AG20443 (cell line): ENCODE measurements at regions not wholly inside any gene's neighbourhood (a gene's known extent, or its start where the extent isn't known, plus 50 kb on each side); places are given as distances from the start of the nearest gene placed in this dataset.
A peak's percentile ranks its signal among the peaks of the same experiment; 100 is the strongest.
"Not testable (repeated sequence)": the region's sequence is repeated elsewhere in the genome, so short reads cannot be mapped to it uniquely, and the experiment has no call there.

Experiments used
- DNase-seq: peaks from one replicate; pipeline ENCODE4 v3.0.0; 2012; ENCODE audit warnings: low spot score, mixed read lengths

DNA sequence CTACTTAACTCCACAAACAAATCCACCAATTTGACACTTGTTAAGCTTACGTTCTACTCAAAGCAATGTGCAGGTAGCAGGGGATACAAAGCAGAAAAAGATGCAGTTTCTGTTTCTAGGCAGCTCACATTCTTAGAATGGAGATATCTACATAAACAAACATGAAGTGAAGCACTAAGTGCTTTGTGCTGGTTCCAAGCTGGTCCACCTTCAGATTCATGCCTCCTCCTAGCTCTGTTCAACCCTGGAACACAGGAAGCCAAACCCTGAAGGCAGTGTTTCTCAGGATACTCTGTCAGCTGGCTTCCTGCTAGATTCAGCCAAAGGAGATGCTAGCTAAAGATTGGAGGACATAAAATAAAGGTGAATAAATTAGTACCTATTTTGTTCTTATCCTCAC lies 55.3 kb upstream of the NOL4 start:
- DNase-seq: no peak

DNA sequence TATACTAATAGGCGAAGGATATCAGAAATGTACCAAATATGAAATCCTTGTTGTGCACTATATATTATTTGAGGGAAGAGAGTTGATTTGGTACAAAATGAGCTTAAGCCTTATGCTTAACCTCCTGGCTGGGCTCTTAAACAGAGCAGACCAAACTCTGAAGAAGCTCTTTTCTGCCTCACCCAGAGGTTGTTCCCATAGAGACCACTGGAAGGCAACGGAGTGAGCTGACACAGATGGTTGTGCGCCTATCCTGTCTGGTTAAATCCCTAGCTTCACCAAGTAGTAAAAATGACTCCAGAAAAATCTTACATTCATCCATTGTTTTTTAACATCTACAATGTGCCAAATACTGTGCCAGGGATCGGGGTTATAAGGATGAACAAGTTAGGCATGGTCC lies 55.9 kb upstream of the NOL4 start:
- DNase-seq: no peak

DNA sequence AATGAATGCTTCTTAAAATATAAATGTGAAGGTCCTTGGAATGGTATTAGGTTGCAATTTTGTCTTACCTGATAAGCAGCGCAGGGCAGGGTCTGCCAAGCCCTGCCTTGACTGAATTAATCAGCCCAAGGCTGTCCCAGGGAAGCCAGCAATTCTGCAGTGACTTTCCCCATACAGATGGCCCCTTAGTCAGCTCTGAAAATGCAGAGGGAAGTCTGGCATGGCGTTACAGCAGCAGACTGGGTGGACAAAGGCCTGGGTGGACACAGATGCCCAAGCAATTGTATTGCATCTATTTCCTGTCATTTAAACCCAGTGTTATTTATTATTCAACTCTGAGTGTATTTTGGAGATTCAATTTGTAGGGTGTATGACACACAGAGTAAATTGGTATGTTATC lies 56.6 kb upstream of the NOL4 start:
- no peak for DNase-seq

DNA sequence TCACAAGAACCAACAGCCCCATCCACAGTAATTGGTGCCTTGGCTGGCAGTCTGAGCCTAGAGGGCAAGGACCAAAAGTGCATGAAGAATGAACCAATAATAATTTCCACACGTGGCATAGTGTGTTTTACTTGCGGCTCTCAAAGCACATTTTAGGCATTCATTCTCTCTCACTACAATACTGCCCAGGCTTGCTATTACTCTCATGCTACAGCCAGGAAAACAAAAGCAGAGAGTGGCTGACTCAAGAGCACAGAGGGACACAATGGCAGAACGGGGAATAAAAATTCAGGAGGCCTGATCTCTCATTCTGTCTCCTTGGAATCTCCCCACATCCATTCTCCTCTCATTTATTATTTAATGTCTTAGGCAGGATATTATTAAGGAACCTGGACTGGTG lies 57.0 kb upstream of the NOL4 start:
- DNase-seq: no peak

DNA sequence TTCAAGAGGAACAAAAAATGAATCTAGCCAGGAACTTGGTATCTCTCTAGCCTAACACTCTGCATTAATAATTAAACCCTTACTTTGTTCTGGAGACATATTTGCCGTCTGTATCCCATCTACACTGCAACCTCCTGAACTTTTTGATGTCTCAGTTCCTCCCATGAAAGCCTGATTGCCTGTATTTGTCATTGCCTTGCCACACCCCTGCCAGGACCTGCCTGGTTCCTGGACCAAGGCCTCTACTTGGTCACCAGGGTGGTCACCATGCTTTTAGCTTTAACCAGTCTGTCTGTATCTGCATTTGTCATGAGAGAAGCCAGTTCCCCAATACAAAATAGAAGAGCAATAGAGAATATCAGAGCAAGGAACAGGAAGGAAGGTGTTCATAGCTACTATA lies 58.8 kb upstream of the NOL4 start:
- no peak for DNase-seq

DNA sequence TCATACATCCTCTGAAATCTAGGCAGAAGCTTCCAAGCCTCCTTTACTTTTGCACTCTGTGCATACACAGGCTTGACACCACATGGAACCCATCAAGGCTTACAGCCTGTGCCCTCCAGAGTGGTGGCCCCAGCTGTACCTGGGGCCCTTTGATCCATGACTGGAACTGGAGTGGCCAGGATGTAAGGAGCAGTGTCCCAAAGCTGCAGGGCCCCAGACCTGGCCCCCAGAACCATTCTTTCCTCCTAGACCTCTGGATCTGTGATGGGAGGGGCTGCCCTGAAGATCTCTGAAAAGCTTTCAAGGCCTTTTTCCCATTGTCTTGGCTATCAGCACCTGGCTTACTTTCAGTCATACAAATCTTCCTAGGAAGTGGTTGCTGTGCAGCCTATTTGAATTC lies 63.1 kb upstream of the NOL4 start:
- no peak for DNase-seq

DNA sequence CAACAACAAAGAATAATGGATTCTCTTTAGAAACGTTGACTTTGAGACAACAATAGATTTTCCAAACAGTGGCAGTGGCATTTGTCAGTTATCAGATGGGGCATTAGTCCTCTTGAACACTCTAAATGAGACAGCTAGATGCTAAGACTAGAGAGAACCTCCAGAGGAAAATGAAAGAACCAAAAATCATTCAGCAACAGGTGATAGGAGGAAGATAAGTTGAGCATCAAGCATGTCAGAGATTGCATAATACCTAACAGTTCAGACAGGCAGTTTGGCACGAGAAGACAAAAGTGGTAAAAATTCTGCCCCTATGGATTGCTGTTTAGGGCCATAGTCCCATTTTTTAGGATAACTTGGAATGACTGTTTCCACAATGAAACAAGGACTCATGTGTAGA lies 67.9 kb upstream of the NOL4 start:
- DNase-seq: no peak

DNA sequence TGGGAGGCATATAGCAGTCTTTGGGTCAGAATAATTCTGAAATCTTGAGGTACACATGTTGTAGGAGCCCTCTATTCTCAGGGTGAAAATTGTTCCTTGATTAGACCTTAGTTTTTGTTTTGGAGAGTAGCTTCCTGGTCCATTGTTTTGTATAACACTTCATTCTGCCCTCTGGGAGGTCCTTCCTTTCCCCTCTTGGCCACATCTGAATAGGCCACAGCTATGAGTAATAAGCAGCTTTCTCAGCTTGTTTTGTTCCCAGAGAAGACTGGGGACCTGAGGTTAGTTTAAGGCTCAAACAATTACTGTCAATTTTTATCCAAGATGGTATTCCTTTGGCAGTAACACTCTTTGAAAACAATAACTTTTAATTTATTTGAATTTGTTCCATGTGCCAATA lies 72.6 kb upstream of the NOL4 start:
- DNase-seq: no peak

DNA sequence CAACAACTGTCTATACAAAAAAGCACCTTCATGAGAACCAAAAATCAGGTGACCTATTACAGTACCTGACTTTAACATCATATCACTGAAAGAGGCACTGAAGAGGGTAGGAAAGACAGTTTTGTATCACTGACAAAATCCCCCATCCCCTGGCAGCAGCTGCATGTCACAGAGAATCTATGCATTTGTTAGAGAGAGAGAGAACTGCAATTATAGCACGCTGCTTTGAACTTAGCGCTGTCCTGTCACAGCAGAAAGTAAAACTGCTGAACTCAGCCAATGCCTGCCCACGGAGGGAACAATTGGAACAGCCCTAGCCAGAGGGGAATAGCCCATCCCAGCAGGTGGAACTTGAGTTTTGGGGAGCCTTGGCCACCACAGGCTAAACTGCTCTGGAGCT lies 75.1 kb upstream of the NOL4 start:
- no peak for DNase-seq

DNA sequence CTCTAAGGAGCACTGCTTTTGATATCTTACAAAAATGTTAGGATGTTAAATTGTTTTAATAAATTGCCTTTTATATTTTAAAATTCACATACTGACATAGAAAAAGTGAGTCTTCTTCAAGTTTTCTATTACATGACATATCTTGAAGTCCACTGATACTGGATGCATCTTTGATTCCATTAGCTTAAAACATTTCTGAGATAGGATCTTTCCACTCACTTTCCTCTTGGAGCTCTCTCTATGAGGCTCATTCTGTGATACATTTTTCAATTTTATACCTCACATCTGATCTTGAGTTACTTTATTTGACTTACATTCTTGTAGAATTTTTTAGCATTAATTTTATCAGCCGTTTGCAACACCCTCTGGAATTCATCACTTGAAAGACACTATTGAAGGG lies 86.8 kb upstream of the NOL4 start:
- DNase-seq: no peak

DNA sequence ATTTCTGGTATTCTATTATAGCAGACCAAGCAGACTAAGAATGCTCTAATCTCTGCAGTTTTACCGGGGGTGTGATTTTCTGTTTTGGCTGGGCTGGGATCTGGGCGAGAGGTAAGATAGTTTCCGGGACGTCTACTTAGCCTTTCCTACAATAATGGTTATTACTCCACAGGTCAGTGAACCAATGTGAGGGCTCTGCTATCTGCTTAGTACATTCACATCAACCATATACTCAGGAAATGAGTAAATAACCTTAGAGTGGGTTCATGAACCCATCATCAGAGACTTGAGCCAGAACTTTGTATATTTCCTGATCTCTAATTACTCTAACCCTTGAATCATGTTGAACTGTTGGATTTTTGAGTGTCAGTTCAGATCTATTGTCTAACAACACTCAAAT lies 90.1 kb upstream of the NOL4 start:
- no peak for DNase-seq

DNA sequence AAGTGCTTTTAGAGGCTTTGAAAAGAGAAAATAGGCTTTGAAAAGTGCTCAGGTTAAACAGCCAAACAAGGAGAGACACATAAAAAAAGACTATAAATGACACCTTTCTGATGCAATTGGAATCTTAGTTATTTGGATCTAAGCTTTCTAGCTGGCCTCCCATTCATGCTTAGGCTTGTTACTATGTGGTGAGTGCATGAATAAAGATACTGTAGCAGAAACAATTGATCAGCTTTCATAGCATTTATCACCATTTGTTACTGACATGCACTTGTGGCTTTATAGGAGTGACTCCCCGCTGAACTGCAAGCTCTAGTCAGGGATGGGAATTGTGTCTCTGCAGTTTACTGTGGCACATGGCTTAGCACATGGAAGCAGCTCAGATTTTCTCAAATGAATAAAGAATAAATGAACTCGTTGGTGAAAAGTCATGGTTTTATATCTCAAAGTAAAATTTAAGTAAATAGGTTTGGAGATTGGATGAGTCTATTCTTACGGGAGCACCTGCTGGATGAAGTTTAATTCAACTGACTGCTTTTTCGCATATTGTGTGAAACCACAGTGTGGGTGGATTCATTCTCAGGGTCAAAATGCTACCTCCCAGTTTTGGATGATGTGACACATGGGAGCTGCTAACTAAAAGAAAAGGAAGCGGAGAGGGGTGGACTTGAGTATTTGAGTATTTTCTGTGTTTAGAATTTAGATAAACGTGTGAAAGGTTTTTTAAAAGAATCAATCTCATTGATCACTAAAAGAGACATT lies 91.1 kb upstream of the NOL4 start:
- no peak for DNase-seq

DNA sequence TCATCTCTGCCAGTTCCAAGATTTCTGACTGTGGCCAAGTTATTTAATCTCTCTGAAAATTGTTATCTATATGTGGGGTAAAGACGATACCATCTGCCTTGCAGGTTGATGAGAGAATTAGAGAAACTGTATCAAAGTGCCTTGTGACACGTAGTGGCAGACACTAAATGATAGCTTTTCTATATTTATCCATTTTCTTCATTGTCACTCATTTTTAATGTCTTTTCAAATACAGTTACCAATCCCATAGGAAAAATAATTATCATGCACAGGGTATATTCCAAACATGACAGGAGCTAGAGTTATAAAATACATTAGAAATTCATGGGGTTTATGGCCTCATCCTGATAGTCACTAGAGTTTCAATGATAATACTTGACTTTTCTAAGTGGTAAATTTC lies 95.6 kb upstream of the NOL4 start:
- DNase-seq: no peak

DNA sequence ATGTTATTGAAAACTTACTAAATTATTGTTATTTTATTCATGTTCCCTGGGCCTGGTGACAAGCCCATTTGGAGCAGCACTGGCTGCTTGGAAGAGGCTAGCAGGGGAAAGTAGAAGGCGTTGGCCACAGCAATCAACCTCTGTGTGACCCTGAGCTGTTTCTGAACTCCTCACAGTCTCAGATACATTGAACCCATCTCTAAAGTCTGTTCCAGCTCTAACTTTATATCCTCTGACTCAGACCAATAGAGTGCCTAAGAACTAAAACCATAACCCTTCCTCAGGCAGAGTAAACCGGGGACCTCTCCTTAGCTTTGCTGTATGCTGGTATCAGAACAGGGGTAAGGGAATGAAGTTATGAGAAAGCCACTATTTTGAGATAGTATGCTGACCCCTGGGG lies 96.4 kb upstream of the NOL4 start:
- DNase-seq: no peak

DNA sequence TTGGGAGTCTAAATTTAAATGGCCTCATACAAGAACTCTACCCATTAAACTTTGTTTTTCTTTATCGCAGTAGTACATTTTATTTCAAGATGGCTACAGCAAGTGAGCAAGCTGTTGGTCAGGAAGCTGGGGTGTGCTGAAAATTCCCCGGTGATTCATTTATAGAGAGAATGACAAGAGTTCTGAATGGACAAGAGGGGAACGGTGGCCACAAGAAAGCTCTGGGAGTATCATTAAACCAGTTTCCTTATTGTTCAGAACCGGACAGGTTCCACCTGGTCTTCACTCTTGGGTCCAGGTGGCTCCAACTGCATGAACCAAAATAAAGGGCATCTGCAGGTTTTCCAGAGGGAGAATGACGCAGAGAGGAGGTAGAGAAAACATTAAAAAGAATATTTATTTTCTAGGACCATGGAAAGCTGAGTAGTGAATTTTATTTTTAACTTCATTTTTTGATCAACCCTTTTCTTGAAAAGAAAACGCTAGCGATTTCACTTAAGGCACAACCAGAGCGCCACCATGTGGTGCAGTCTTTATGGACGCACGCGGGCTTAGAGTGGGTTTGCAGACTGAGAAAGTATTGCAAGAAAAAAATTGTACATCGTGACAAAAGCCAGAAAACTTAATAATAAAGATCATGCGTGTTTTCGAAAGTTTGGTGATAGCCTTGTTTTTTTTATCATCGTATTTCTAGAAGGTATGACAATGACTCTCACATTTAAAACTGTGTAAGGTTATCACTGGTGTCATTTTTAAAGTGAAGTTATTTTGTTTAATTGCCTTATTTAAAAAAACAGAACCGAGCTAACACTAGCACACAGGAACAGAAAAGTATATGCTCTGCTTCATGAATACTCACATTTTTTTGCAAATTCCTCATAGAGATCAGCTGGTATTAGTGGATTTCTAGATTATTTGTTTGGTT lies 97.9 kb upstream of the NOL4 start:
- DNase-seq: peak; percentile 38

DNA sequence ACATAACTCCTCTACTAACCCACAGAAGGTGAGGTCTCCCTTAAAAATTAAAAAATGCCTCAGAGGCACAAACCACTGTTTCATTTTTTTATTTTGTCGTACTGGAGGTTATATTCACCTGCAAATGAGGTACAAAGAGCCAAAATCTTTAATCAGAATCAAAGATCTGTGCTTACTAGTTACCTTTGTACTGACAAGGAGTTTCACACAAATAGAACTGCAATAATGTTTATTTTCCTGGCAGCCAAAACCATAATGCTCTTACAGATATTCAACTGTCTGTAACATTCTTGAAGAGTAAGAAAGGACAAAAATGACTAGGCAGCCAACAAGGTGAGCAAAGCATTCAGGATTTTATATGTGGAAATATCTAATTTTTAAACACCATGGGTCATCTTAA lies 105.1 kb upstream of the NOL4 start:
- no peak for DNase-seq

DNA sequence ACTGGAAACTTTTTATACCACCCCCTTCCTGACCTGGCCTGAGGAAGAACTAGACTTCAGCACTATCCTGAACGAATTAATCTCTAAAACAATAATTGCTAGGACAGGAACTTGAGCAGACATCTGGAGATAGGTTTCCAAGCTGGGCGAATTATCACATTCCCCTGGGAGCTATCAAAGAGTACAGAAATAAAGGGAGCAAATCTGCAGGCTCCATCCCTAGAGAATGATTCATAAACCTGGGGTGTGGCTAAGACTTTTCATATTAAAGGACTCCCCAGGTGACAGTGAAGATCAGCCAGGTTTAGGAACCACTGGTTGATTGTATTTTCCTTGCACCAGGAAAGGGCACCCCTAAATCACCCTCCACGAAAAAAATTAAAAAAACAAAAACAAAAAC lies 105.6 kb upstream of the NOL4 start:
- DNase-seq: no peak

DNA sequence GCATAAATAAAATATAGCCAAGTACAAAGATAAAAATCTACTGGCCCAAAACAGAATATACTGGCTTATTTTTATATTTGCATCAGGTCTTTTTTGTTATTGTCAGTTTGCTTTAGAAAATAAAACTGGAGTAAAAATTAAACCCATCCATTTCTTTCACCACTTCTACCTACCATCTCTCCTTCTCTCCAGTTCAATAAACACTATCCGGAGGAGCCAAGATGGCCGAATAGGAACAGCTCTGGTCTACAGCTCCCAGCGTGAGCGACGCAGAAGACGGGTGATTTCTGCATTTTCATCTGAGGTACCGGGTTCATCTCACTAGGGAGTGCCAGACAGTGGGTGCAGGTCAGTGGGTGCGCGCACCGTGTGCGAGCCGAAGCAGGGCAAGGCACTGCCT lies 106.2 kb upstream of the NOL4 start:
- not testable (repeated sequence) for DNase-seq

DNA sequence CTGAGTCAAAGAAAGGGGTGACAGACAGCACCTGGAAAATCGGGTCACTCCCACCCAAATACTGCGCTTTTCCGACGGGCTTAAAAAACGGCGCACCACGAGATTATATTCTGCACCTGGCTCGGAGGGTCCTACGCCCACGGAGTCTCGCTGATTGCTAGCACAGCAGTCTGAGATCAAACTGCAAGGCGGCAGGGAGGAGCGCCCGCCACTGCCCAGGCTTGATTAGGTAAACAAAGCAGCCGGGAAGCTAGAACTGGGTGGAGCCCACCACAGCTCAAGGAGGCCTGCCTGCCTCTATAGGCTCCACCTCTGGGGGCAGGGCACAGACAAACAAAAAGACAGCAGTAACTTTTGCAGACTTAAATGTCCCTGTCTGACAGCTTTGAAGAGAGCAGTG lies 106.6 kb upstream of the NOL4 start:
- not testable (repeated sequence) for DNase-seq

DNA sequence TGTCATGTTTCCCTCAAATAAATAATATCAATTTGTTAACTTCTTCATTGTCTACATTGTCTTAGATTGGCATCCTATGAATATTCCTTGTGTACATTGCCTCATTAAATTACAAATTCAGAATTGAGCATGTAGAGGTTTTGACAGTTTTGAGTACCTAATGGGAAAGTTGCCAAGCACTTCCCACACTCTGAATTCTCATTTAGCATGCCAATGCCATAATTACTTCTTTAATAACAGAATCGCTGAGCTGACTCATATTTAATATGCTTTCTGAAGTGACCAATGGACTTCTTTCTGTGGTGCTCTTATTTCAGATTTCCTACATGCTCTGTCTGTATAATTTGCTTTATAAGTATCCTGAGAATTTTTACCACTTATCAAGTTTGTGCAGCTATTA lies 114.4 kb upstream of the NOL4 start:
- DNase-seq: no peak

DNA sequence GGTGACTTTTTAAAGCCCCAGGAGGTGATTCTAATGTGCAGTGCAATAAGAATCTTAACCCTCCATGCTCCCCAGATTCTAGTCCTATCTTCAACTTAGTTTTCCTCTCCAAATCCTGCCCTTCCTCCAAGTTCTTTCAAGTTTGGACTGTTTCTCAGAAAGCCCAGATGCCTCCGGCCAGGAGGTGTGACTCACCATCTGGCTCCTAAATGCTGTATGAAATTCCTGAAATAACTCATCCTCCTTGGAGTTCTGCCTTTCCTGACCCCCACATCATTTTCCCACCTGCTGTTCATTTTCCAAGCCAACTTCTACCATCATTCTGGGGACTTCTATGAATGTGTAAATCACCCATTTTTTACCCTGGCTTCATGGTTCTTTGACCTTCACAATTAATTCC lies 118.2 kb upstream of the NOL4 start:
- peak; percentile 25 for DNase-seq

DNA sequence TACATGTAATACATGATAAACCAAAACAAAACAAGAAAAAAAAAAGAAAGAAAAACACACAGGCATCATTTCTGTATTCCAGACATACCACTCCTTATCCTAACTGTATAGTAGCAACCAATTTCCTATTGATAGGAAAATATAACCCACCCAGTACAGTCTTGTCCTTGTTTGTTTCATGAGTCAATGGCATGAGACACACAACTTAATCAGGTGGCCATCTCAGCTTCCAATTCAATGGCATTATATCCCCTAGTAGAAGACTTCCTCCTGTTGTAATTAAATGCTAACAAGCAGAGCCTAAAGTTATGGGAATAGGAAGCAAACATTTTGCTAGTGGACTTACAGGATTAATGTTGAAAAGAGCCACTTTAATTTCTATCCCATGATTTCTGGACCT lies 121.0 kb upstream of the NOL4 start:
- DNase-seq: no peak

DNA sequence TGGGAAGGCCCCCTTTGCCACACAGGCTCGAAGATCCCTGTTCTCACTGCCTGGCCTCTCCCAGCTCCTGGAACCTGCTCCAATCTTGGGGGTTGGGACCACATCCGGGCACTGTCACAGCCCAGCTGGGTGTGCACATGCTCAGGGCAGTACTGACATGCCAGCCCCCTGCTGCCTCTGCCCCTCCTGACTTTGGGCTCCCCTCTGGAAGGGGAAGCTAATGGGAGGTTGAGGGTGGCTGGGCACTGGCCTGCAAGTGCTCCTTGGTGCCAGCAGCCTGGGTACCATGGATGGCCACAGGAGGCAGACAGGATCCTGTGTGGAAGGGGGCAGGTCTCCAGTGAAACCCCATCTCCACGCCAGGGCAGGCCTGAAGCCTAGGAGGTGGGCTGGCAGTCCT lies 126.1 kb upstream of the NOL4 start:
- DNase-seq: no peak
